ENCODE measurements at regions not wholly inside any gene's neighbourhood (a gene's known extent, or its start where the extent isn't known, plus 50 kb on each side); places are given as distances from the start of the nearest gene placed in this dataset.
"Not testable (repeated sequence)": the region's sequence is repeated elsewhere in the genome, so short reads cannot be mapped to it uniquely, and the experiment has no call there.

DNA sequence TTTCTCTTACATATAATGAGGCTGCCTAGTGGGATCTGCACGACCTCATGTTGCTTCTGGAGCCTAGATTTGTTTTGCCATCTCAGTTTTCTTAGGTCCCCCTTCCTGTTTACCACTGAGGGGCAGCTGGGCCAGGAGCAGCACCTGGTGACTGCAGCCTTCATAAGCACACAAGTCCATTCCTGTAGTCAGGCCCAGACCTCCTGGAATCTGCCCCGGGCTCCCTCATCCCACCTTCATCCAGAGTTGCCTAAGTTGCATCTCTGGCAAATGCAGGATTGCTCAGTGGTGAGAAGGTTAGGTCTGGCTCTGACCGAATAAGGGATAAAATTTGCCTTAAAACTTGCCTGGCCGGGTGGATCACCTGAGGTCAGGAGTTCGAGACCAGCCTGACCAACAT is 117.3 kb downstream of the TNFRSF13B start:
- H3K36me3 Mint-ChIP-seq (ENCODE audit: insufficient read depth in 1 of 3, low read depth in 3 of 3); H3K23ac ChIP-seq (ENCODE audit: insufficient read length, low read depth, low read length); H2BK12ac ChIP-seq (ENCODE audit: insufficient read length, low read depth, low read length); H3K4ac ChIP-seq (ENCODE audit: low read depth, low read length); H3K27me3 Mint-ChIP-seq (ENCODE audit: low read depth); H3K4me1 ChIP-seq (ENCODE audit: insufficient read depth, low read length); DNase-seq; H4K91ac ChIP-seq (ENCODE audit: insufficient read length, low read depth, low read length); H3K27ac ChIP-seq (ENCODE audit: insufficient read length, low read depth, low read length); H3T11ph ChIP-seq (ENCODE audit: low read length); H2BK120ac ChIP-seq (ENCODE audit: low read depth, low read length, poor library complexity, severe bottlenecking); H4K20me1 ChIP-seq (ENCODE audit: control insufficient read depth, insufficient read depth, insufficient read length); H3K27me3 ChIP-seq (ENCODE audit: insufficient read depth, low read length); H3K14ac ChIP-seq (ENCODE audit: insufficient read depth, low read length); H2BK15ac ChIP-seq (ENCODE audit: low read depth, low read length); H2AFZ ChIP-seq (ENCODE audit: low read length); H3K23me2 ChIP-seq (ENCODE audit: insufficient read length, low read depth, low read length, poor library complexity, severe bottlenecking); H3K9me3 Mint-ChIP-seq; H3K79me2 ChIP-seq (ENCODE audit: insufficient read depth, low read length); H2AK5ac ChIP-seq (ENCODE audit: insufficient read length, low read length); H3K56ac ChIP-seq (ENCODE audit: insufficient read length, low read depth, low read length); H3K18ac ChIP-seq (ENCODE audit: insufficient read length, low read depth, low read length); H4K5ac ChIP-seq (ENCODE audit: insufficient read length, low read depth, low read length); H3K79me1 ChIP-seq (ENCODE audit: insufficient read depth, low read depth, low read length, poor library complexity, severe bottlenecking); H2BK20ac ChIP-seq (ENCODE audit: low read depth, low read length, poor library complexity, severe bottlenecking); H3K4me3 Mint-ChIP-seq; H3K27ac Mint-ChIP-seq; H4K8ac ChIP-seq (replicated peaks; ENCODE audit: insufficient read length, low read depth, low read length); H2BK5ac ChIP-seq (ENCODE audit: insufficient read length, low read length); H3K9ac ChIP-seq (ENCODE audit: extremely low read depth, insufficient read length, low read length); H3K4me2 ChIP-seq (ENCODE audit: insufficient read depth, insufficient read length, low read length); H3K9me3 ChIP-seq (ENCODE audit: control insufficient read depth, low read depth, low read length): not testable (repeated sequence)
- WGBS (ENCODE audit: extremely low coverage, insufficient read length, low lambda C conversion rate), result no CpG with 5 or more reads among the region's 5 CpGs
- peaks cover 8 to 13% of the 10 kb centered on the region in 2 experiments for H3K4me1 Mint-ChIP-seq

Measured in H9 (cell line).